Stomach (tissue), 4 donors: ENCODE measurements at regions not wholly inside any gene's neighbourhood (a gene's known extent, or its start where the extent isn't known, plus 50 kb on each side); places are given as distances from the start of the nearest gene placed in this dataset.

Experiments
- EP300 ChIP-seq: sonication (generic); formaldehyde crosslinking; IDR thresholded peaks from one replicate; pipeline ENCODE4 v1.6.1; 2017; ENCODE audit warnings: antibody characterized with exemption
- POLR2A ChIP-seq, 4 donors: fragments of 450-650 bp; IDR thresholded peaks; one replicate each; pipeline ENCODE4 v1.6.1; 2016; ENCODE audit warnings: antibody characterized with exemption in 4 of 4, control low read depth in 2 of 4, mild to moderate bottlenecking in 1 of 4, moderate library complexity in 1 of 4
- TF ChIP-seq, protein P1 (sequence below), 7 experiments: fragments of 450-650 bp in 4 of 7; fragments of 200-600 bp in 3 of 7; sonication (generic) in 3 of 7; IDR thresholded peaks; one replicate each; pipeline ENCODE4 v1.5.1; 2016 to 2019; ENCODE audit warnings: antibody characterized with exemption in 7 of 7, control low read depth in 2 of 7, mild to moderate bottlenecking in 1 of 7

GRCh38 chr18:60893355-60894097 lies 439.7 kb upstream of the CDH20 start:
- TF ChIP-seq, protein P1, sequence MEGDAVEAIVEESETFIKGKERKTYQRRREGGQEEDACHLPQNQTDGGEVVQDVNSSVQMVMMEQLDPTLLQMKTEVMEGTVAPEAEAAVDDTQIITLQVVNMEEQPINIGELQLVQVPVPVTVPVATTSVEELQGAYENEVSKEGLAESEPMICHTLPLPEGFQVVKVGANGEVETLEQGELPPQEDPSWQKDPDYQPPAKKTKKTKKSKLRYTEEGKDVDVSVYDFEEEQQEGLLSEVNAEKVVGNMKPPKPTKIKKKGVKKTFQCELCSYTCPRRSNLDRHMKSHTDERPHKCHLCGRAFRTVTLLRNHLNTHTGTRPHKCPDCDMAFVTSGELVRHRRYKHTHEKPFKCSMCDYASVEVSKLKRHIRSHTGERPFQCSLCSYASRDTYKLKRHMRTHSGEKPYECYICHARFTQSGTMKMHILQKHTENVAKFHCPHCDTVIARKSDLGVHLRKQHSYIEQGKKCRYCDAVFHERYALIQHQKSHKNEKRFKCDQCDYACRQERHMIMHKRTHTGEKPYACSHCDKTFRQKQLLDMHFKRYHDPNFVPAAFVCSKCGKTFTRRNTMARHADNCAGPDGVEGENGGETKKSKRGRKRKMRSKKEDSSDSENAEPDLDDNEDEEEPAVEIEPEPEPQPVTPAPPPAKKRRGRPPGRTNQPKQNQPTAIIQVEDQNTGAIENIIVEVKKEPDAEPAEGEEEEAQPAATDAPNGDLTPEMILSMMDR (IDR thresholded peaks at IDR 0.05): no peak
- no peak for TF ChIP-seq POLR2A (IDR thresholded peaks at IDR 0.05)
- TF ChIP-seq EP300: no peak
